HAP-1 (cell line): ENCODE measurements at regions not wholly inside any gene's neighbourhood (a gene's known extent, or its start where the extent isn't known, plus 50 kb on each side); places are given as distances from the start of the nearest gene placed in this dataset.

Source experiments
- DNase-seq, 2 experiments: peaks; one replicate each; pipeline ENCODE4 v3.0.0-alpha.2; 2016 to 2020; ENCODE audit warnings: low spot score in 2 of 2
- H3K27me3 ChIP-seq: fragments of 250-450 bp; sonication (Bioruptor Pico); 2 replicates; pipeline ENCODE4 v1.5.1; 2020; ENCODE audit warnings: low read depth, mild to moderate bottlenecking, moderate library complexity
- H3K36me3 ChIP-seq: fragments of 250-450 bp; sonication (Bioruptor Pico); replicated peaks from 2 replicates; pipeline ENCODE4 v1.5.1; 2020; ENCODE audit warnings: mild to moderate bottlenecking
- H3K4me1 ChIP-seq: fragments of 250-450 bp; sonication (Bioruptor Pico); 2 replicates; pipeline ENCODE4 v1.5.1; 2020; ENCODE audit warnings: mild to moderate bottlenecking
- H3K4me3 ChIP-seq: fragments of 250-450 bp; sonication (Bioruptor Pico); 2 replicates; pipeline ENCODE4 v1.5.1; 2020; ENCODE audit warnings: mild to moderate bottlenecking, moderate library complexity
- H3K9me3 ChIP-seq: fragments of 250-450 bp; sonication (Bioruptor Pico); 2 replicates; pipeline ENCODE4 v1.5.1; 2020; ENCODE audit warnings: mild to moderate bottlenecking, moderate library complexity
- in situ Hi-C: fragments of 300-500 bp; cut with MboI; formaldehyde crosslinking; loops from 3 replicates; pipeline ENCODE4 v1.14.3; 2020; ENCODE audit warnings: low sequenced_read_pairs, inconsistent platforms, mixed read lengths

GRCh38 chr7:41275255-41275654 lies 427.6 kb downstream of the INHBA start:
- no peak for DNase-seq

GRCh38 chr7:41274179-41274578 lies 428.7 kb downstream of the INHBA start:
- in situ Hi-C loops = no loop called here

More at GRCh38 chr7:41275255-41275654, 427.6 kb downstream of the INHBA start:
- H3K4me3 ChIP-seq = no peak overlapping the region
- H3K27me3 ChIP-seq = no peaks in the 10 kb centered on the region
- H3K4me1 ChIP-seq = no peaks in the 10 kb centered on the region
- in situ Hi-C loops = no loop called here
- no peaks in the 10 kb centered on the region for H3K36me3 ChIP-seq
- H3K9me3 ChIP-seq = no peaks in the 10 kb centered on the region

GRCh38 chr7:41272664-41273063 lies 430.2 kb downstream of the INHBA start:
- H3K36me3 ChIP-seq = no peaks in the 10 kb centered on the region
- H3K9me3 ChIP-seq = no peaks in the 10 kb centered on the region
- H3K4me1 ChIP-seq = no peaks in the 10 kb centered on the region
- in situ Hi-C loops = no loop called here
- no peaks in the 10 kb centered on the region for H3K27me3 ChIP-seq
- no peak overlapping the region for H3K4me3 ChIP-seq
- DNase-seq = no peak

More at GRCh38 chr7:41274179-41274578, 428.7 kb downstream of the INHBA start:
- no peak for DNase-seq
- Histone ChIP-seq H3K9me3 (no peaks in the 10 kb centered on the region), H3K4me3 (no peak overlapping the region), H3K27me3 (no peaks in the 10 kb centered on the region), H3K4me1 (no peaks in the 10 kb centered on the region), H3K36me3 (no peaks in the 10 kb centered on the region)

GRCh38 chr7:41268878-41269277 lies 434.0 kb downstream of the INHBA start:
- no peak for DNase-seq
- no peaks in the 10 kb centered on the region for H3K36me3 ChIP-seq
- no peak overlapping the region for H3K4me3 ChIP-seq
- H3K27me3 ChIP-seq = no peaks in the 10 kb centered on the region
- H3K9me3 ChIP-seq = no peaks in the 10 kb centered on the region
- no peaks in the 10 kb centered on the region for H3K4me1 ChIP-seq
- in situ Hi-C loops = no loop called here

GRCh38 chr7:41261080-41261479 lies 441.8 kb downstream of the INHBA start:
- Histone ChIP-seq H3K27me3 (no peaks in the 10 kb centered on the region), H3K4me3 (no peak overlapping the region), H3K4me1 (no peaks in the 10 kb centered on the region), H3K9me3 (no peaks in the 10 kb centered on the region), H3K36me3 (no peaks in the 10 kb centered on the region)
- in situ Hi-C loops = no loop called here
- DNase-seq = no peak

GRCh38 chr7:41257660-41258059 lies 445.2 kb downstream of the INHBA start:
- H3K36me3 ChIP-seq = no peaks in the 10 kb centered on the region
- H3K4me3 ChIP-seq = no peak overlapping the region
- H3K27me3 ChIP-seq = no peaks in the 10 kb centered on the region
- in situ Hi-C loops = no loop called here
- DNase-seq = no peak
- no peaks in the 10 kb centered on the region for H3K4me1 ChIP-seq
- H3K9me3 ChIP-seq = no peaks in the 10 kb centered on the region

GRCh38 chr7:41256186-41256945 lies 446.5 kb downstream of the INHBA start:
- H3K27me3 ChIP-seq = no peaks in the 10 kb centered on the region

GRCh38 chr7:41255716-41256115 lies 447.2 kb downstream of the INHBA start:
- no peak overlapping the region for H3K4me3 ChIP-seq
- no peaks in the 10 kb centered on the region for H3K36me3 ChIP-seq
- H3K9me3 ChIP-seq = no peaks in the 10 kb centered on the region
- in situ Hi-C loops = no loop called here
- no peaks in the 10 kb centered on the region for H3K27me3 ChIP-seq
- no peak for DNase-seq
- H3K4me1 ChIP-seq = no peaks in the 10 kb centered on the region

More at GRCh38 chr7:41256186-41256945, 446.5 kb downstream of the INHBA start:
- no peak overlapping the region for H3K4me3 ChIP-seq
- in situ Hi-C loops = no loop called here
- no peak for DNase-seq
- H3K4me1 ChIP-seq = no peaks in the 10 kb centered on the region
- H3K36me3 ChIP-seq = no peaks in the 10 kb centered on the region
- no peaks in the 10 kb centered on the region for H3K9me3 ChIP-seq

- in situ Hi-C loops = no loop called here
- DNase-seq = no peak
- Histone ChIP-seq H3K4me3 (no peak overlapping the region), H3K4me1 (no peaks in the 10 kb centered on the region), H3K36me3 (no peaks in the 10 kb centered on the region), H3K27me3 (no peaks in the 10 kb centered on the region), H3K9me3 (no peaks in the 10 kb centered on the region)
Observed at GRCh38 chr7:41255113-41255512, 447.8 kb downstream of the INHBA start.

- no peaks in the 10 kb centered on the region for H3K4me1 ChIP-seq
- no peaks in the 10 kb centered on the region for H3K9me3 ChIP-seq
- H3K4me3 ChIP-seq = no peak overlapping the region
- no peaks in the 10 kb centered on the region for H3K27me3 ChIP-seq
- in situ Hi-C loops = no loop called here
- H3K36me3 ChIP-seq = no peaks in the 10 kb centered on the region
- no peak for DNase-seq
Observed at GRCh38 chr7:41252957-41253356, 449.9 kb downstream of the INHBA start.

GRCh38 chr7:41252551-41252950 lies 450.3 kb downstream of the INHBA start:
- DNase-seq = no peak

GRCh38 chr7:41247143-41247865 lies 455.6 kb downstream of the INHBA start:
- in situ Hi-C loops = no loop called here
- no peak for DNase-seq

More at GRCh38 chr7:41252551-41252950, 450.3 kb downstream of the INHBA start:
- H3K36me3 ChIP-seq = no peaks in the 10 kb centered on the region
- H3K4me1 ChIP-seq = no peaks in the 10 kb centered on the region
- no peak overlapping the region for H3K4me3 ChIP-seq
- H3K27me3 ChIP-seq = no peaks in the 10 kb centered on the region
- in situ Hi-C loops = no loop called here
- H3K9me3 ChIP-seq = no peaks in the 10 kb centered on the region

GRCh38 chr7:41245916-41246315 lies 457.0 kb downstream of the INHBA start:
- H3K27me3 ChIP-seq = no peaks in the 10 kb centered on the region
- no peaks in the 10 kb centered on the region for H3K9me3 ChIP-seq
- no peaks in the 10 kb centered on the region for H3K36me3 ChIP-seq
- no peaks in the 10 kb centered on the region for H3K4me1 ChIP-seq
- H3K4me3 ChIP-seq = no peak overlapping the region
- no peak for DNase-seq
- in situ Hi-C loops = no loop called here

More at GRCh38 chr7:41247143-41247865, 455.6 kb downstream of the INHBA start:
- H3K27me3 ChIP-seq = no peaks in the 10 kb centered on the region
- H3K4me1 ChIP-seq = no peaks in the 10 kb centered on the region
- H3K36me3 ChIP-seq = no peaks in the 10 kb centered on the region
- H3K4me3 ChIP-seq = no peak overlapping the region
- no peaks in the 10 kb centered on the region for H3K9me3 ChIP-seq

GRCh38 chr7:41244246-41244645 lies 458.6 kb downstream of the INHBA start:
- H3K4me1 ChIP-seq = no peaks in the 10 kb centered on the region
- H3K36me3 ChIP-seq = no peaks in the 10 kb centered on the region
- H3K4me3 ChIP-seq = no peak overlapping the region
- H3K9me3 ChIP-seq = no peaks in the 10 kb centered on the region
- no peaks in the 10 kb centered on the region for H3K27me3 ChIP-seq
- no peak for DNase-seq
- in situ Hi-C loops = no loop called here
